ENCODE measurements at regions not wholly inside any gene's neighbourhood (a gene's known extent, or its start where the extent isn't known, plus 50 kb on each side); places are given as distances from the start of the nearest gene placed in this dataset.
"Not testable (repeated sequence)": the region's sequence is repeated elsewhere in the genome, so short reads cannot be mapped to it uniquely, and the experiment has no call there.

GRCh38 chr1:102463328-102463727 lies 466.6 kb upstream of the OLFM3 start:
- Histone ChIP-seq H3K56ac (ENCODE audit: low read length) (no peak overlapping the region), H3K4me2 (ENCODE audit: low read length) (no peak overlapping the region), H3K4ac (ENCODE audit: low read depth, low read length) (no peak overlapping the region), H3K9ac (ENCODE audit: low read length) (no peak overlapping the region), H2BK15ac (replicated peaks; ENCODE audit: low read depth) (no peak overlapping the region), H3K36me3 (ENCODE audit: control insufficient read depth, insufficient read depth, low read length) (no peaks in the 10 kb centered on the region), H2BK5ac (ENCODE audit: low read length) (no peak overlapping the region), H3K23ac (ENCODE audit: low read length) (no peak overlapping the region), H3K27me3 (ENCODE audit: insufficient read depth, low read length, poor library complexity) (no peaks in the 10 kb centered on the region), H3K79me2 (ENCODE audit: control insufficient read depth, insufficient read depth, low read length) (no peaks in the 10 kb centered on the region), H3K79me1 (ENCODE audit: low read length) (no peaks in the 10 kb centered on the region), H2AK5ac (ENCODE audit: low read length) (no peak overlapping the region), H4K8ac (ENCODE audit: low read depth, low read length) (no peak overlapping the region), H3K4me1 (ENCODE audit: control insufficient read depth, low read depth, low read length) (no peaks in the 10 kb centered on the region), H3K4me3 (ENCODE audit: low read length) (no peak overlapping the region), H4K5ac (ENCODE audit: low read length) (no peak overlapping the region), H3K27ac (ENCODE audit: low read depth, low read length) (no peak overlapping the region), H2BK120ac (ENCODE audit: low read depth, low read length) (no peak overlapping the region), H3K18ac (ENCODE audit: low read length) (no peak overlapping the region)
- WGBS (ENCODE audit: extremely low coverage, insufficient coverage, low lambda C conversion rate): no CpG with 5 or more reads among the region's 2 CpGs
- DNase-seq: no peak

- DNase-seq; H3K4ac ChIP-seq (ENCODE audit: low read depth, low read length); H2BK15ac ChIP-seq (replicated peaks; ENCODE audit: low read depth); H3K18ac ChIP-seq (ENCODE audit: low read length); H3K4me3 ChIP-seq (ENCODE audit: low read length); H3K79me2 ChIP-seq (ENCODE audit: control insufficient read depth, insufficient read depth, low read length); H3K36me3 ChIP-seq (ENCODE audit: control insufficient read depth, insufficient read depth, low read length); H3K79me1 ChIP-seq (ENCODE audit: low read length); H2BK120ac ChIP-seq (ENCODE audit: low read depth, low read length); H4K8ac ChIP-seq (ENCODE audit: low read depth, low read length); H3K4me1 ChIP-seq (ENCODE audit: control insufficient read depth, low read depth, low read length); H2BK5ac ChIP-seq (ENCODE audit: low read length); H4K5ac ChIP-seq (ENCODE audit: low read length); H3K27me3 ChIP-seq (ENCODE audit: insufficient read depth, low read length, poor library complexity); H3K23ac ChIP-seq (ENCODE audit: low read length); H3K4me2 ChIP-seq (ENCODE audit: low read length); H3K56ac ChIP-seq (ENCODE audit: low read length); H3K27ac ChIP-seq (ENCODE audit: low read depth, low read length); H3K9ac ChIP-seq (ENCODE audit: low read length); H2AK5ac ChIP-seq (ENCODE audit: low read length): not testable (repeated sequence)
- no CpG with 5 or more reads among the region's 9 CpGs for WGBS (ENCODE audit: extremely low coverage, insufficient coverage, low lambda C conversion rate)
Observed at GRCh38 chr1:102442317-102442716, 445.6 kb upstream of the OLFM3 start.

- Histone ChIP-seq H3K27me3 (ENCODE audit: insufficient read depth, low read length, poor library complexity) (no peaks in the 10 kb centered on the region), H4K5ac (ENCODE audit: low read length) (no peak overlapping the region), H4K8ac (ENCODE audit: low read depth, low read length) (no peak overlapping the region), H3K23ac (ENCODE audit: low read length) (no peak overlapping the region), H3K79me1 (ENCODE audit: low read length) (no peaks in the 10 kb centered on the region), H3K9ac (ENCODE audit: low read length) (no peak overlapping the region), H3K4ac (ENCODE audit: low read depth, low read length) (no peak overlapping the region), H2BK15ac (replicated peaks; ENCODE audit: low read depth) (no peak overlapping the region), H2BK120ac (ENCODE audit: low read depth, low read length) (no peak overlapping the region), H3K18ac (ENCODE audit: low read length) (no peak overlapping the region), H2AK5ac (ENCODE audit: low read length) (no peak overlapping the region), H3K4me2 (ENCODE audit: low read length) (no peak overlapping the region), H3K36me3 (ENCODE audit: control insufficient read depth, insufficient read depth, low read length) (no peaks in the 10 kb centered on the region), H3K56ac (ENCODE audit: low read length) (no peak overlapping the region), H2BK5ac (ENCODE audit: low read length) (no peak overlapping the region), H3K79me2 (ENCODE audit: control insufficient read depth, insufficient read depth, low read length) (no peaks in the 10 kb centered on the region), H3K27ac (ENCODE audit: low read depth, low read length) (no peak overlapping the region), H3K4me1 (ENCODE audit: control insufficient read depth, low read depth, low read length) (no peaks in the 10 kb centered on the region), H3K4me3 (ENCODE audit: low read length) (no peak overlapping the region)
- WGBS (ENCODE audit: extremely low coverage, insufficient coverage, low lambda C conversion rate): no CpG with 5 or more reads among the region's 2 CpGs
- DNase-seq: peak; percentile 3
Observed at GRCh38 chr1:102435483-102435882, 438.8 kb upstream of the OLFM3 start.

- WGBS (ENCODE audit: extremely low coverage, insufficient coverage, low lambda C conversion rate): no CpG with 5 or more reads among the region's 4 CpGs
- no peaks in the 10 kb centered on the region for H3K4me1 ChIP-seq (ENCODE audit: control insufficient read depth, low read depth, low read length)
- no peak overlapping the region for H3K56ac ChIP-seq (ENCODE audit: low read length)
- H3K79me2 ChIP-seq (ENCODE audit: control insufficient read depth, insufficient read depth, low read length): no peaks in the 10 kb centered on the region
- no peak overlapping the region for H4K5ac ChIP-seq (ENCODE audit: low read length)
- no peaks in the 10 kb centered on the region for H3K79me1 ChIP-seq (ENCODE audit: low read length)
- no peak overlapping the region for H3K9ac ChIP-seq (ENCODE audit: low read length)
- H2AK5ac ChIP-seq (ENCODE audit: low read length): no peak overlapping the region
- H3K4me3 ChIP-seq (ENCODE audit: low read length): no peak overlapping the region
- H3K23ac ChIP-seq (ENCODE audit: low read length): no peak overlapping the region
- H3K27ac ChIP-seq (ENCODE audit: low read depth, low read length): no peak overlapping the region
- DNase-seq: peak; percentile 69
- no peak overlapping the region for H2BK5ac ChIP-seq (ENCODE audit: low read length)
- no peak overlapping the region for H3K18ac ChIP-seq (ENCODE audit: low read length)
- no peak overlapping the region for H4K8ac ChIP-seq (ENCODE audit: low read depth, low read length)
- H2BK15ac ChIP-seq (replicated peaks; ENCODE audit: low read depth): no peak overlapping the region
- no peaks in the 10 kb centered on the region for H3K36me3 ChIP-seq (ENCODE audit: control insufficient read depth, insufficient read depth, low read length)
- H3K4ac ChIP-seq (ENCODE audit: low read depth, low read length): no peak overlapping the region
- H2BK120ac ChIP-seq (ENCODE audit: low read depth, low read length): no peak overlapping the region
- H3K27me3 ChIP-seq (ENCODE audit: insufficient read depth, low read length, poor library complexity): no peaks in the 10 kb centered on the region
- no peak overlapping the region for H3K4me2 ChIP-seq (ENCODE audit: low read length)
Observed at GRCh38 chr1:102434421-102434820, 437.7 kb upstream of the OLFM3 start.

GRCh38 chr1:102431253-102431652 lies 434.5 kb upstream of the OLFM3 start:
- no peak overlapping the region for H4K5ac ChIP-seq (ENCODE audit: low read length)
- no peak overlapping the region for H3K23ac ChIP-seq (ENCODE audit: low read length)
- no peak overlapping the region for H2BK5ac ChIP-seq (ENCODE audit: low read length)
- no peaks in the 10 kb centered on the region for H3K27me3 ChIP-seq (ENCODE audit: insufficient read depth, low read length, poor library complexity)
- H3K4me2 ChIP-seq (ENCODE audit: low read length): no peak overlapping the region
- H2BK15ac ChIP-seq (replicated peaks; ENCODE audit: low read depth): no peak overlapping the region
- H3K4ac ChIP-seq (ENCODE audit: low read depth, low read length): no peak overlapping the region
- no peak overlapping the region for H4K8ac ChIP-seq (ENCODE audit: low read depth, low read length)
- DNase-seq: no peak
- no peak overlapping the region for H2AK5ac ChIP-seq (ENCODE audit: low read length)
- H3K27ac ChIP-seq (ENCODE audit: low read depth, low read length): no peak overlapping the region
- H3K36me3 ChIP-seq (ENCODE audit: control insufficient read depth, insufficient read depth, low read length): no peaks in the 10 kb centered on the region
- H3K9ac ChIP-seq (ENCODE audit: low read length): no peak overlapping the region
- WGBS (ENCODE audit: extremely low coverage, insufficient coverage, low lambda C conversion rate): no CpG with 5 or more reads among the region's 1 CpG
- H3K18ac ChIP-seq (ENCODE audit: low read length): no peak overlapping the region
- no peaks in the 10 kb centered on the region for H3K79me1 ChIP-seq (ENCODE audit: low read length)
- H2BK120ac ChIP-seq (ENCODE audit: low read depth, low read length): no peak overlapping the region
- no peaks in the 10 kb centered on the region for H3K79me2 ChIP-seq (ENCODE audit: control insufficient read depth, insufficient read depth, low read length)
- no peak overlapping the region for H3K56ac ChIP-seq (ENCODE audit: low read length)
- H3K4me1 ChIP-seq (ENCODE audit: control insufficient read depth, low read depth, low read length): no peaks in the 10 kb centered on the region
- H3K4me3 ChIP-seq (ENCODE audit: low read length): no peak overlapping the region

- H3K79me1 ChIP-seq (ENCODE audit: low read length): no peaks in the 10 kb centered on the region
- H4K8ac ChIP-seq (ENCODE audit: low read depth, low read length): no peak overlapping the region
- no peak overlapping the region for H3K9ac ChIP-seq (ENCODE audit: low read length)
Observed at GRCh38 chr1:102420034-102420433, 423.3 kb upstream of the OLFM3 start.

More at GRCh38 chr1:102420034-102420433, 423.3 kb upstream of the OLFM3 start:
- no peak overlapping the region for H3K4me3 ChIP-seq (ENCODE audit: low read length)
- no peak overlapping the region for H2BK120ac ChIP-seq (ENCODE audit: low read depth, low read length)
- H3K79me2 ChIP-seq (ENCODE audit: control insufficient read depth, insufficient read depth, low read length): no peaks in the 10 kb centered on the region
- no peak overlapping the region for H2BK5ac ChIP-seq (ENCODE audit: low read length)
- H3K27me3 ChIP-seq (ENCODE audit: insufficient read depth, low read length, poor library complexity): no peaks in the 10 kb centered on the region
- no peaks in the 10 kb centered on the region for H3K36me3 ChIP-seq (ENCODE audit: control insufficient read depth, insufficient read depth, low read length)
- H3K23ac ChIP-seq (ENCODE audit: low read length): no peak overlapping the region
- no peak overlapping the region for H2BK15ac ChIP-seq (replicated peaks; ENCODE audit: low read depth)
- no peak overlapping the region for H4K5ac ChIP-seq (ENCODE audit: low read length)
- no peaks in the 10 kb centered on the region for H3K4me1 ChIP-seq (ENCODE audit: control insufficient read depth, low read depth, low read length)
- no peak for DNase-seq
- no peak overlapping the region for H2AK5ac ChIP-seq (ENCODE audit: low read length)
- no peak overlapping the region for H3K27ac ChIP-seq (ENCODE audit: low read depth, low read length)
- no peak overlapping the region for H3K4ac ChIP-seq (ENCODE audit: low read depth, low read length)
- H3K56ac ChIP-seq (ENCODE audit: low read length): no peak overlapping the region
- WGBS (ENCODE audit: extremely low coverage, insufficient coverage, low lambda C conversion rate): no CpG with 5 or more reads among the region's 1 CpG
- H3K18ac ChIP-seq (ENCODE audit: low read length): no peak overlapping the region
- H3K4me2 ChIP-seq (ENCODE audit: low read length): no peak overlapping the region

Measured in mesendoderm (in vitro differentiated cells).